GM10248 (cell line): ENCODE measurements at regions not wholly inside any gene's neighbourhood (a gene's known extent, or its start where the extent isn't known, plus 50 kb on each side); places are given as distances from the start of the nearest gene placed in this dataset.

Source experiments
- CTCF ChIA-PET: fragments of 300-600 bp; sonication (Branson Sonifier 250); formaldehyde crosslinking; extraction: SDS; loops from one replicate; lab custom pipeline; 2021; ENCODE audit warnings: antibody characterized with exemption; lab: Yijun Ruan, JAX
- POLR2A ChIA-PET: fragments of 350-650 bp; sonication (Branson Sonifier 250); formaldehyde crosslinking; extraction: SDS; loops from one replicate; lab custom pipeline; 2020; ENCODE audit warnings: antibody characterized with exemption; lab: Yijun Ruan, JAX
- DNase-seq: peaks from one replicate; pipeline ENCODE4 v3.0.0; 2012; ENCODE audit errors: extremely low spot score
- TF ChIP-seq, protein P1 (sequence below): IDR thresholded peaks from 2 replicates; pipeline ENCODE4 v1.5.1; 2012; ENCODE audit warnings: mild to moderate bottlenecking, low read depth; ENCODE audit errors: extremely low read depth, missing control alignments, control extremely low read depth

GRCh38 chr10:3539696-3540383 lies 245.2 kb downstream of the KLF6 start:
- CTCF ChIA-PET = no interaction called here
- POLR2A ChIA-PET = no interaction called here
- no peak for DNase-seq
- TF ChIP-seq, protein P1, sequence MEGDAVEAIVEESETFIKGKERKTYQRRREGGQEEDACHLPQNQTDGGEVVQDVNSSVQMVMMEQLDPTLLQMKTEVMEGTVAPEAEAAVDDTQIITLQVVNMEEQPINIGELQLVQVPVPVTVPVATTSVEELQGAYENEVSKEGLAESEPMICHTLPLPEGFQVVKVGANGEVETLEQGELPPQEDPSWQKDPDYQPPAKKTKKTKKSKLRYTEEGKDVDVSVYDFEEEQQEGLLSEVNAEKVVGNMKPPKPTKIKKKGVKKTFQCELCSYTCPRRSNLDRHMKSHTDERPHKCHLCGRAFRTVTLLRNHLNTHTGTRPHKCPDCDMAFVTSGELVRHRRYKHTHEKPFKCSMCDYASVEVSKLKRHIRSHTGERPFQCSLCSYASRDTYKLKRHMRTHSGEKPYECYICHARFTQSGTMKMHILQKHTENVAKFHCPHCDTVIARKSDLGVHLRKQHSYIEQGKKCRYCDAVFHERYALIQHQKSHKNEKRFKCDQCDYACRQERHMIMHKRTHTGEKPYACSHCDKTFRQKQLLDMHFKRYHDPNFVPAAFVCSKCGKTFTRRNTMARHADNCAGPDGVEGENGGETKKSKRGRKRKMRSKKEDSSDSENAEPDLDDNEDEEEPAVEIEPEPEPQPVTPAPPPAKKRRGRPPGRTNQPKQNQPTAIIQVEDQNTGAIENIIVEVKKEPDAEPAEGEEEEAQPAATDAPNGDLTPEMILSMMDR = no peak

DNA sequence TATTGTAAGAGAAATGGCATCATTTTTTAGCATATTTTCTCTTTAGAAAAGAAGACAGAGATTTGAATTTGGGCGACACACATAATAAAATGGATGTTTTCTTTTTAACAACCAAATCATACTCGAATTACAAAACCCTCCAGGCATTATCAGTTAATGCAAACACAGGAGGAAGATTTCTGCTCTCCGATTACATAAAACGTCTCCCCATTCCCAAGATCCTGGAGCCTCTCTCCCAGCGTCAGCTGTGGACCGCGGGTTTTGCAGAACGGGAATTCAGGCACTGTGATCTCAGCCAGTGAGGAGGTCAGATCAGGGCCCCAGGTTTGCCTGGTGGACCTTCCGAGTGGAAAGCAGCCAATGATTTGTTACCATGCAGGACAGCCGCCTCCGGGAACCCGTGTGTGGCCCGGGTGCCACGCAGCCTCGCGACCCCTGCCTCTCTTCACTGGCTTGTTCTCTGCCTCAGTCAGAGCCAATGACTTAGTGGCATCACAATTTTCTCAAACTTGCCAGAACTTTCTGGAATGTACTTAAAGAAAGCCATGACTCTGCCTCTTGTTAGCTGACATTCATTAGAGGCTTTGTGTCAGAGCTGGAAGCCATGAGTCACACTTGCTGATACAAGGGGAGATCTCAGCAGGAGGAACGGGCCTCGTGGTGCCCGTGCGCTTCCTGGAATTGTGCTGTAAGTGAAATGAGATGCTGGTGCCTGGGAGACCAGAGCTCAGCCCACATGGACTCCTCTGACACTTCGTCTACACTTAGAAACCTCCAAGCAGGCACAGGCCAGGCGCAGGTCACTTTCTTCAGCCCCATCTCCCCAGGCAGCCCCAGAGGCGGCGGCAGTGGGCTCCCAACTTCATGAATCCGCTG lies 246.1 kb downstream of the KLF6 start:
- POLR2A ChIA-PET = no interaction called here
- TF ChIP-seq, protein P1 = no peak
- CTCF ChIA-PET = no interaction called here
- no peak for DNase-seq

DNA sequence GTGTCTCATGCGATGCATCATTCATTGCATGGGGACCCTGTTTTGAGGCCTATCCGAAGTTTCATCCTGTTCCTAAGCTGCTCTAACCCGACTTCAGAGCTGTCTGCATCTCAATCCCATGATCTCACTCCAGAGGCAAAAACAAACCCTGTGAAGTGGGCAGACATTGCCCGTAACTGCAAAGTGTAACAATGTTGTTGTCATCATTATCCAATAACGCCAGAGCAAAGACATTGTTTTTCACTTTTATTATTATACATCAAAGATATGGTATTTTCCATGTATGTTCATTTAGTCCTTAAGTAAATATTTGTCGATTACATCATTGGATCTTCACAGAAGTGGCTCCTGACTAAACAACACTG lies 246.7 kb downstream of the KLF6 start:
- TF ChIP-seq, protein P1 = no peak
- DNase-seq = no peak
- POLR2A ChIA-PET = no interaction called here
- CTCF ChIA-PET = no interaction called here

DNA sequence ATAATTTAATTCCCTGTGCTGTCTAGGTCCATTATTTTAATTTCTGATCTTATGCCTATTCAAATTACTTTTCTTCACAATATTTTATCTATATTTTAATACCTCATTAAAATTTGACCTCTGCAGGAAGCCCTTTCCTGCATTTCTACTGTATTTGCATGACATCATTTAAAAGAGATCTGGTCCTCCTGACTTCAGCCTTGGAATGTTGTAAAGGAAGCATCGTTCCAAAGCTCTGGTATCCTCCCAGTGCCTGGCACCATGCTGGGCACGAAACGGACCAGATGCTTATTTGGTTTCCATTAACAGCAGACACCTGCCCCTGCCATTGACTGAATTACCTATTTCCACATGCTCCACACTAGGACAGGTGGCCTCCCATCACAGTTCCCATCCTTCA lies 247.5 kb downstream of the KLF6 start:
- no peak for DNase-seq
- CTCF ChIA-PET = no interaction called here
- TF ChIP-seq, protein P1 = no peak
- POLR2A ChIA-PET = no interaction called here

GRCh38 chr10:3535001-3535400 lies 250.0 kb downstream of the KLF6 start:
- POLR2A ChIA-PET = no interaction called here
- TF ChIP-seq, protein P1 = no peak
- CTCF ChIA-PET = interaction anchor here (1.1 kb wide), 1 partner anchor 10 kb away, joined by 3 read pairs; no protein-coding TSS in a partner anchor
- no peak for DNase-seq

DNA sequence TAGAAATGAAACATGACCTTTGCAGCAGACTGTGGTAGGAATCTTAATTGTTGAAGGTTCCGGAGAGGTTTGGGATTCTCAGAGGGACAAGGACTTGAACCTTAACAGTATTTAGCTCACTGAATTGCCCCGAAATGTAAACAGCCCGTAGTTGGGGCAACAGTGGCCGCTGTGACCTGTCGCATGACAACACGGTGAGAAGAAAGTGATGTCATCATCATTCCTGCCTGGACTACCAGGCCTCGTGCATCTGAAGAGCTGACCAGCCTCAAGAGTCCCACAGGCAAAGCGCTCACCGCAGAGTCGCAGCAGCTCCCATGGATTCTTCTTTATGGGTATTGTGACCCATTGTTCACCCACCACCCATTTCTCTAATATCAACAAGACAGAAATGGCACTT lies 250.6 kb downstream of the KLF6 start:
- POLR2A ChIA-PET = no interaction called here
- TF ChIP-seq, protein P1 = no peak
- no peak for DNase-seq
- CTCF ChIA-PET = interaction anchor here (1.1 kb wide), 1 partner anchor 10 kb away, joined by 3 read pairs; no protein-coding TSS in a partner anchor
